ENCODE measurements at regions not wholly inside any gene's neighbourhood (a gene's known extent, or its start where the extent isn't known, plus 50 kb on each side); places are given as distances from the start of the nearest gene placed in this dataset.

DNA sequence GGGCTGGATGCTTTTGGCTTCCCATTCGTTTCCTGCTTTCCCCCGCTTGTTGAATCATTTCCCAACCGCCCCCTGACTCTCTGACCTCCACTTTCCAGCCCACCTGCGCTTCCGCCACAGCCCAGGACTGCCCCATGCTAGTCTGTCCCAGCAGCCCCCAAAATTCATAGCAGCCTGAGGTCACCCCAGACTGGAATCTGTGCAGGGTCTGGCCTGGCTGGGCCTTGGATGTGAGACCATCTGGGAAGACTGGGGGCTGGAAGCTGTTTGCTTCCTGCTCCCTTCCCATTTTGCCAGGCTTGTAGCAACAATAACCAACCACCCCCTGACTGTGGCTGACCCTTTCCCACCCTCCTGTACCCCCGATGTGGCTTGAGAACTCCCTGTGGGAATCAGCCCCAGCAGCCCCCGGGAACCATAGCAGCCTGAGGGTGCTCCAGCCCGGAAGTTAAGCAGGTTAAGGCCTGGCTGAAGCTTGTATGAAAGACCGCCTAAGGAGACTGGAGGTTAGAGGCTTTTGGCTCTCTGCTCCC is 2290.8 kb downstream of the TP53TG3F start:
- DNase-seq (ENCODE audit: low spot score) = no peak
- no peak overlapping the region for H3K27ac ChIP-seq
- ChIA-PET POLR2A (ENCODE audit: low non-redundant PET) (no interaction called here), CTCF (no interaction called here)
- TF ChIP-seq, protein P1, sequence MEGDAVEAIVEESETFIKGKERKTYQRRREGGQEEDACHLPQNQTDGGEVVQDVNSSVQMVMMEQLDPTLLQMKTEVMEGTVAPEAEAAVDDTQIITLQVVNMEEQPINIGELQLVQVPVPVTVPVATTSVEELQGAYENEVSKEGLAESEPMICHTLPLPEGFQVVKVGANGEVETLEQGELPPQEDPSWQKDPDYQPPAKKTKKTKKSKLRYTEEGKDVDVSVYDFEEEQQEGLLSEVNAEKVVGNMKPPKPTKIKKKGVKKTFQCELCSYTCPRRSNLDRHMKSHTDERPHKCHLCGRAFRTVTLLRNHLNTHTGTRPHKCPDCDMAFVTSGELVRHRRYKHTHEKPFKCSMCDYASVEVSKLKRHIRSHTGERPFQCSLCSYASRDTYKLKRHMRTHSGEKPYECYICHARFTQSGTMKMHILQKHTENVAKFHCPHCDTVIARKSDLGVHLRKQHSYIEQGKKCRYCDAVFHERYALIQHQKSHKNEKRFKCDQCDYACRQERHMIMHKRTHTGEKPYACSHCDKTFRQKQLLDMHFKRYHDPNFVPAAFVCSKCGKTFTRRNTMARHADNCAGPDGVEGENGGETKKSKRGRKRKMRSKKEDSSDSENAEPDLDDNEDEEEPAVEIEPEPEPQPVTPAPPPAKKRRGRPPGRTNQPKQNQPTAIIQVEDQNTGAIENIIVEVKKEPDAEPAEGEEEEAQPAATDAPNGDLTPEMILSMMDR (conservative IDR thresholded peaks at IDR 0.05; ENCODE audit: low read depth) = no peak

DNA sequence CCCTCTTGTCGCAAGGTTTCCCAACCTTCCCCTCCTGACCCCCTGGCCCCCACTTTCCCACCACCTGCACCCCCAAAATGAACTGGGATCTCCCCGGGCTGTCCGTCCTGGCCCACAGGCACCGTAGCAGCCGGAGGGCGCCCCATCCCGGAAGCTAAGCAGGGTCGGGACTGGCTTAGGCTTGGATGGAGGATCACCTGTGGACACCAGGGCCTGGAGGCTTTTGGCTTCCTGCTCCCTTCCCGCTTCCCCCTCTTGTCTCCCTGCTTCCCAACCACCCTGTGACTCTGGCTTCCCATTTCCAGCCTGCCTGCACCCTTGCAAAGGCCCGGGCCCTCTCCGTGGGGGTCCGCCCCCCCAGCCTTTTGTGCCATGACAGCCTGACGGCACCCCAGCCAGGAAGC is 2291.3 kb downstream of the TP53TG3F start:
- no peak overlapping the region for H3K27ac ChIP-seq
- POLR2A ChIA-PET (ENCODE audit: low non-redundant PET) = no interaction called here
- TF ChIP-seq, protein P1 (conservative IDR thresholded peaks at IDR 0.05; ENCODE audit: low read depth) = no peak
- DNase-seq (ENCODE audit: low spot score) = no peak
- CTCF ChIA-PET = no interaction called here

DNA sequence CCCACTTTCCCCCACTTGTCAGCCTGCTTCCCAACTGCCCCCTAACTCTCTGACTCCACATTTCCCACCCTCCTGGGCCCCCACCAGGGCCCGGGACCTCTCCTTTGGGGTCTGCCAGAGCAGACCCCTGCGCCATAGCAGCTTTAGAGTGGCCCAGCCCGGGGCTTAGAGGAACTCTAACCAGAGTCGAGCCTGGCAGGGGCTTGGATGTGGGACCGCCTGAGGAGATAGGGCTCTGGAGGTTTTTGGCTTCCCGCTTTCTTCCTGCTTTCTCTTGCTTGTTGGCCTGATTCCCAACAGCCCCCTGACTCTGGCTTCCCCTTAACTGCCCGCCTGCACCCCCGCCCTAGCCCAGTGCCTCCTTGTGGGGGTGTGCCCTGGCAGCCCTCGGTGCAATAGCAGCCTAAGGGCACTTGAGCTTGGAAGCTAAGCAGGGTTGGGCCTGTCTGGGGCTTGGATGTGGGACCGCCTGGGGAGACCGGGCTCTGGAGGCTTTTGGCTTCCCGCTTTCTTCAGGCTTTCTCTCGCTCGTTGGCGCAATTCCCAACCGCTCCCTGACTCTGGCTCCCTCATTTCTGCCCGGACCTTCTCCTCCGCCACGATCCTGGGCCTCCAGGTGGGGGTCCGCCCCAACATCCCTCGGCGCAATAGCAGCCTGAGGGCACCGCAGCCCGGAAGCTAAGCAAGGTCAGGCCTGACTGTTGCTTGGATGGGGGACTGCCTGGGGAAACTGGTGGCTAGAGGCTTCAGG is 2292.0 kb downstream of the TP53TG3F start:
- TF ChIP-seq, protein P1 (conservative IDR thresholded peaks at IDR 0.05; ENCODE audit: low read depth) = no peak
- no peak overlapping the region for H3K27ac ChIP-seq
- DNase-seq (ENCODE audit: low spot score) = no peak
- ChIA-PET CTCF (no interaction called here), POLR2A (ENCODE audit: low non-redundant PET) (no interaction called here)

- DNase-seq (ENCODE audit: low spot score) = no peak
- CTCF ChIA-PET = no interaction called here
- TF ChIP-seq, protein P1 (conservative IDR thresholded peaks at IDR 0.05; ENCODE audit: low read depth) = no peak
- POLR2A ChIA-PET (ENCODE audit: low non-redundant PET) = no interaction called here
- H3K27ac ChIP-seq = no peak overlapping the region
These were observed 2292.8 kb downstream of the TP53TG3F start for GRCh38 chr16:35752012-35752772.

GRCh38 chr16:35752773-35753558 is 2293.6 kb downstream of the TP53TG3F start:
- ChIA-PET POLR2A (ENCODE audit: low non-redundant PET) (no interaction called here), CTCF (no interaction called here)
- H3K27ac ChIP-seq = no peak overlapping the region
- no peak for DNase-seq (ENCODE audit: low spot score)
- TF ChIP-seq, protein P1 (conservative IDR thresholded peaks at IDR 0.05; ENCODE audit: low read depth) = no peak

All from RWPE1 (cell line).